ENCODE measurements at regions not wholly inside any gene's neighbourhood (a gene's known extent, or its start where the extent isn't known, plus 50 kb on each side); places are given as distances from the start of the nearest gene placed in this dataset.

DNA sequence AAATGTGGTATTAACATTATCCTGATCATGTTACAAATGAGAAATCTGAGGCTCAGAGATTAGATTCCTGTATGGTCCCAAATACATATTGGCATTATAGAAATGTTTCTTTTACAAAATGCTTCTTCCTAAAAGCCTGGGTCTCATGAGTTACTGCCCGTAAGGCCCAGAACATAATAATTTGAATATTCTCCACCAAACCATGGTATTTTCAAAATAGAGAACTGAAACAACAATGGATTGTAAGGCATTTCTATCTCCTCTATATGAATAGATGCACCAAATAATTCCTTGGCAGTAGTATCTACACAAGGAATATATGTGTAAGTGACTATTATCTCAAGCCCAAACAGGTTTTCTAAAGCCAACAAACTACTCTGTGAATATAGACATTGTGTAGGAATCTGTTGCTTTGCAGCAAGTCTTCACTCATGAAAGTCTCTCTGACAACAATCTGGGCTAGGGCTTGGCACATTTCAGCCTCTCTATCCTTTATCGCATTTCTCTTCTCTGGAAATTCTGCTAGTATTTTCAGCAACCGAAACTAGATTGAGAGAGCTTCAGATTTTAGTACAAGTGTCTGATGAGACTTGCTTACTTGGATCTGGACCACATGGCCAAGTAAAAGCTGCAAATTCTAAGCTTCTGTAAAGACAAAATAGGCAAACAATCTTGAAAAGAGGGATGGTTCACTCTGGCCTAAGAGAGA, 112.8 kb upstream of the ARHGAP20 start:
- Histone ChIP-seq H3K4me3 (ENCODE audit: low read depth, low read length) (no peak overlapping the region), H3K36me3 (ENCODE audit: control insufficient read depth, insufficient read depth, low read length) (no peaks in the 10 kb centered on the region), H3K4me2 (ENCODE audit: low read length) (no peak overlapping the region), H3K4me1 (no peaks in the 10 kb centered on the region), H3K9me3 (ENCODE audit: control insufficient read depth, low read length) (no peaks in the 10 kb centered on the region), H3K9ac (no peak overlapping the region), H3K27ac (no peak overlapping the region), H3K79me2 (no peaks in the 10 kb centered on the region), H2AFZ (no peak overlapping the region), H3K27me3 (ENCODE audit: control insufficient read depth, insufficient read depth, low read length) (no peaks in the 10 kb centered on the region)
- TF ChIP-seq, protein P1, sequence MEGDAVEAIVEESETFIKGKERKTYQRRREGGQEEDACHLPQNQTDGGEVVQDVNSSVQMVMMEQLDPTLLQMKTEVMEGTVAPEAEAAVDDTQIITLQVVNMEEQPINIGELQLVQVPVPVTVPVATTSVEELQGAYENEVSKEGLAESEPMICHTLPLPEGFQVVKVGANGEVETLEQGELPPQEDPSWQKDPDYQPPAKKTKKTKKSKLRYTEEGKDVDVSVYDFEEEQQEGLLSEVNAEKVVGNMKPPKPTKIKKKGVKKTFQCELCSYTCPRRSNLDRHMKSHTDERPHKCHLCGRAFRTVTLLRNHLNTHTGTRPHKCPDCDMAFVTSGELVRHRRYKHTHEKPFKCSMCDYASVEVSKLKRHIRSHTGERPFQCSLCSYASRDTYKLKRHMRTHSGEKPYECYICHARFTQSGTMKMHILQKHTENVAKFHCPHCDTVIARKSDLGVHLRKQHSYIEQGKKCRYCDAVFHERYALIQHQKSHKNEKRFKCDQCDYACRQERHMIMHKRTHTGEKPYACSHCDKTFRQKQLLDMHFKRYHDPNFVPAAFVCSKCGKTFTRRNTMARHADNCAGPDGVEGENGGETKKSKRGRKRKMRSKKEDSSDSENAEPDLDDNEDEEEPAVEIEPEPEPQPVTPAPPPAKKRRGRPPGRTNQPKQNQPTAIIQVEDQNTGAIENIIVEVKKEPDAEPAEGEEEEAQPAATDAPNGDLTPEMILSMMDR (IDR thresholded peaks at IDR 0.05): no peak

DNA sequence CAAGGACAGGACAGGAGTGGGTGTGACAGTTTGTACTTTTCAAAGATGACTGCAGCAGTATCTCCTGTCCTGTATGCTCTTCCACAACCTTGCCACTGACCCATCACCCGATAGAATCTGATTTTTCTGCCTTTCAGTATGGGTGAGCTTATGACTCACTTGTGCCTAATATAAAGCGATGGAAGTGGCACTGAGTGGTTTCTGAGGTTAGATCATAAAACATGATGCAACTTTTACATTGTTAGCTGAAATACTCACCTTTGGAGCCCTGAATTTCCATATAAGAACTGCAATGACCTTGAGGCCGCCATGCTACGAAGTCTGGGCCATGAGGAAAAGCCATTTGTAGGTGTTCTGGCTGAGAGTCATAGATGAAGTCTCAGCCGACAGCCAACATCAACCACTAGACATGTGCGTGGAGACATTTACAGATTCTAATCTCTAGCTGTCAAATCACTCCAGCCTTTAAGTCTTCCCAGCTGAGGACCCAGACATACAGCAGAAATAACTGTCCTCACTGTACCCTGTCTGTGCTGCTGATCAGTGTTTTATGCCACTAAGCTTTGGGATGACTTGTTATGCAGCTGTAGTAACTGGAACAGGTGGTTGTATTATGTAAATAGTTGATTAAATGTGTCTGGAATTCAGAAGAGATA, 105.9 kb upstream of the ARHGAP20 start:
- H3K27ac ChIP-seq: no peak overlapping the region
- no peak overlapping the region for H2AFZ ChIP-seq
- no peaks in the 10 kb centered on the region for H3K4me1 ChIP-seq
- H3K4me2 ChIP-seq (ENCODE audit: low read length): no peak overlapping the region
- H3K9me3 ChIP-seq (ENCODE audit: control insufficient read depth, low read length): no peaks in the 10 kb centered on the region
- no peak overlapping the region for H3K9ac ChIP-seq
- H3K27me3 ChIP-seq (ENCODE audit: control insufficient read depth, insufficient read depth, low read length): no peaks in the 10 kb centered on the region
- H3K4me3 ChIP-seq (ENCODE audit: low read depth, low read length): no peak overlapping the region
- no peaks in the 10 kb centered on the region for H3K36me3 ChIP-seq (ENCODE audit: control insufficient read depth, insufficient read depth, low read length)
- H3K79me2 ChIP-seq: no peaks in the 10 kb centered on the region
- TF ChIP-seq, protein P1 (IDR thresholded peaks at IDR 0.05): no peak

DNA sequence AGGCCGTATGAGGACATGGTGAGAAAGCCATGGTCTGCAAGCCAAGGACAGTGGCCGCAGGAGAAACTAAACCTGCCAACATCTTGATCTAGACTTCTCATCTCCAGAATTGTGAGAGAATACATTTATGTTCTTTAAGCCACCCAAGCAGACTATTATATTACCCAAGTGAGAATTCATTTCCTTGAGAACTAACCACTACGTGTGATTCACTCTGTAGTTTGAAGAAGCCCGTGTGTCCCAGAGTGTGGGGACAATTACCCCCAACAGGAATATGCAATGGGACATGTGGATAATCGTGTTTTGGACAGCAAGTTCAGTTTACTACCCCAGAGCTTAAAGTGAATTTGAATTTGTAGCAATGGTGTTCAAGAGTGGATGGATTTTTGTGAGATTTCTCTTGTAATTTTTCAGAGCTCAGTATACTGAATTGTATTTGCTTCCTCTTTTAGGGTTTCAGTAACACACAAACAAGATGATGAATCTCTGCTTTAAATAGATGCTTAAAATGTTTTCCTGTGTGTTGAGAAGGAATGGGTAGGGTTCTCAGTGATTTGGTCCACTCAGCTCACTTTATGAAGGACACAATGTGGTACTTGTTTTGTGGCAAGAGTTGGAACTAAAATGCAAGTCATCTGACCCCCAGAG, 100.0 kb upstream of the ARHGAP20 start:
- Histone ChIP-seq H3K36me3 (ENCODE audit: control insufficient read depth, insufficient read depth, low read length) (no peaks in the 10 kb centered on the region), H3K4me3 (ENCODE audit: low read depth, low read length) (no peak overlapping the region), H3K4me2 (ENCODE audit: low read length) (no peak overlapping the region), H3K27ac (no peak overlapping the region), H3K9ac (no peak overlapping the region), H3K79me2 (no peaks in the 10 kb centered on the region), H3K27me3 (ENCODE audit: control insufficient read depth, insufficient read depth, low read length) (no peaks in the 10 kb centered on the region), H3K9me3 (ENCODE audit: control insufficient read depth, low read length) (no peaks in the 10 kb centered on the region), H2AFZ (no peak overlapping the region), H3K4me1 (no peaks in the 10 kb centered on the region)
- TF ChIP-seq, protein P1 (IDR thresholded peaks at IDR 0.05): no peak

DNA sequence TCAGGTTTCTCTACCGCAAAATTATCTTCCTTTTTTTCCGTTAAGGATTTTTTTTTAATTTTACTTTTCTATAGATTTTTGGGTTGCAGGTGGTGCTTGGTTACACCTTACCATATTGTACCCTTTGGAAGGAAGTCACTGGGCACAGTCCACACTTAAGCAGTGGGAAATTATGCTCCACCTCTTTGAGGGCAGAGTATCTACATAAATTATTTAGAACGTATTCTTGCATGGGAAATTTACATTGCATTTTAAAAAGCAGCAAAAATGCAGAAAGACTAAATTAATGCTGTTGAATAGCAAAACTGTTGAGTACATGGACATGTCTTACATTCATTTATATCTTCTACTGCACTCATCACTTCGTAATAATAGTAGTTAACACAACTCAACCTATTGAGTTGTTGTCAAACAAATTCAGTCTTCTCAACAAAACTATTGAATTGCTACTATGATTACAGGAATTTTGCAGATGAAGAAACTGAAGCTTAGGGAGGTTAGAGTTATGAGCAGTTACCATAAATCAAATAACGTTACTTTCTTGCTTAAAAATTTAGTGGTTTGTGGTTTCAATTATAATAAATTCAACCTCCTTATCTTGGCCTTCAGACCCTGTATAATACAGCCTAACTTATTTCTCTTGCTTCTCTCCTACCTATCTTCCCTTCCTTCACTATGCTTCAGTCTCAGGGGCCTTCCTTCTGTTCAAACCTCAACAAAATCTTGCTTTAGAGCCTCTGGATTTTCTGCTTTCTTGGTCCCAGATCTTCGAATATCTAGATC, 97.4 kb upstream of the ARHGAP20 start:
- Histone ChIP-seq H2AFZ (no peak overlapping the region), H3K79me2 (no peaks in the 10 kb centered on the region), H3K9ac (no peak overlapping the region), H3K4me2 (ENCODE audit: low read length) (no peak overlapping the region), H3K4me1 (no peaks in the 10 kb centered on the region), H3K9me3 (ENCODE audit: control insufficient read depth, low read length) (no peaks in the 10 kb centered on the region), H3K27ac (no peak overlapping the region), H3K27me3 (ENCODE audit: control insufficient read depth, insufficient read depth, low read length) (no peaks in the 10 kb centered on the region), H3K4me3 (ENCODE audit: low read depth, low read length) (no peak overlapping the region), H3K36me3 (ENCODE audit: control insufficient read depth, insufficient read depth, low read length) (no peaks in the 10 kb centered on the region)
- TF ChIP-seq, protein P1 (IDR thresholded peaks at IDR 0.05): no peak
